Mucosa of descending colon (tissue), 3 donors: ENCODE measurements at regions not wholly inside any gene's neighbourhood (a gene's known extent, or its start where the extent isn't known, plus 50 kb on each side); places are given as distances from the start of the nearest gene placed in this dataset.

Experiments used
- ATAC-seq: fragments of 200-7000 bp; cut with Tn5 transposase; one replicate; pipeline ENCODE4 v1.9.1; 2020; ENCODE audit warnings: mild to moderate bottlenecking, moderate library complexity
- DNase-seq, 3 donors: peaks; one replicate each; pipeline ENCODE4 v3.0.0-alpha.2; 2020
- H3K36me3 ChIP-seq: fragments of 200-600 bp; one replicate; pipeline ENCODE4 v1.8.0; 2021; ENCODE audit warnings: low read depth, mild to moderate bottlenecking
- H3K4me1 ChIP-seq: fragments of 200-600 bp; one replicate; pipeline ENCODE4 v1.8.0; 2021; ENCODE audit warnings: low read depth, mild to moderate bottlenecking
- H3K4me3 ChIP-seq: fragments of 200-600 bp; one replicate; pipeline ENCODE4 v1.8.0; 2021; ENCODE audit warnings: mild to moderate bottlenecking
- H3K9me3 ChIP-seq: fragments of 200-600 bp; one replicate; pipeline ENCODE4 v1.8.0; 2021; ENCODE audit warnings: mild to moderate bottlenecking
- CTCF ChIP-seq: fragments of 200-600 bp; IDR thresholded peaks from one replicate; pipeline ENCODE4 v1.8.0; 2022; ENCODE audit warnings: antibody characterized with exemption, mild to moderate bottlenecking
- intact Hi-C, 2 donors: fragments of 100-400 bp; cut with DNase I in 1 of 2; cut with micrococcal nuclease in 1 of 2; formaldehyde crosslinking; loops; one replicate each; pipeline versions ENCODE4 v1.11.0 to v1.11.1; 2022; cut with DNase I, micrococcal nuclease
- donor health status: DM: no; HTN: no; CAD: no; lungs with moderate emphysema.
- donor health status: DM: no; HTN: no; CAD: no.
- donor health status: DM: no; HTN: yes; CAD: no.

- no peak for ATAC-seq
- no peak for TF ChIP-seq CTCF
Observed at GRCh38 chr2:75870651-75871137, 160.0 kb upstream of the GCFC2 start.

GRCh38 chr2:75870133-75870532 is 159.4 kb upstream of the GCFC2 start:
- no peaks in the 10 kb centered on the region for H3K36me3 ChIP-seq
- intact Hi-C loops, result no loop called here
- no peak for TF ChIP-seq CTCF
- H3K4me3 ChIP-seq, result no peak overlapping the region
- ATAC-seq, result no peak
- H3K9me3 ChIP-seq, result no peaks in the 10 kb centered on the region
- no peaks in the 10 kb centered on the region for H3K4me1 ChIP-seq
- no peak for DNase-seq

More at GRCh38 chr2:75870651-75871137, 160.0 kb upstream of the GCFC2 start:
- Histone ChIP-seq H3K4me3 (no peak overlapping the region), H3K9me3 (no peaks in the 10 kb centered on the region), H3K36me3 (no peaks in the 10 kb centered on the region), H3K4me1 (no peaks in the 10 kb centered on the region)
- no peak for DNase-seq
- intact Hi-C loops, result no loop called here

- Histone ChIP-seq H3K36me3 (no peaks in the 10 kb centered on the region), H3K9me3 (no peaks in the 10 kb centered on the region), H3K4me1 (no peaks in the 10 kb centered on the region), H3K4me3 (no peak overlapping the region)
- no peak for TF ChIP-seq CTCF
- intact Hi-C loops, result no loop called here
- DNase-seq, result no peak
- ATAC-seq, result no peak
Observed at GRCh38 chr2:75865702-75866101, 155.0 kb upstream of the GCFC2 start.

DNA sequence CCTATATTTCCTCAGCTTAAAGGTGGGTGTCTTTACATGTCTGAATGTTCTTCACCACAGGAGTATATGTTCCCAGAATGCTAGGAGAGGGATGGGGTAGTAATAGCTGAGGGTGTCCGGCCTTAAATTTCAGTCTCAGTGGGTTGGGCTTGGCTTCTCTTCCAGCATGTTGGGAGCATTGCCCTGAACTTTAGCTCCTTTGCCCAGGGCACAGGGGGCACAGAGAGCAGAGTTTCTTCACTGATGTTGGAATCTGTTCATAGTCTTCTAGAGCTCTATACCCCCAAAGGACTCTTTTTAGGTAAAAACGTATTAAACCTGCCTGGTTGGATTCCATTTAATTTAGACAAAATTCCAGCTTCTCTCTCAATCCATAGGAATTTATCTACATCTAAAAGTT is 154.4 kb upstream of the GCFC2 start:
- Histone ChIP-seq H3K9me3 (no peaks in the 10 kb centered on the region), H3K36me3 (no peaks in the 10 kb centered on the region), H3K4me3 (no peak overlapping the region), H3K4me1 (no peaks in the 10 kb centered on the region)
- no peak for TF ChIP-seq CTCF
- no peak for DNase-seq
- no peak for ATAC-seq
- intact Hi-C loops, result no loop called here

- DNase-seq, result no peak
- no peak for ATAC-seq
- intact Hi-C loops, result no loop called here
- H3K36me3 ChIP-seq, result no peaks in the 10 kb centered on the region
- no peaks in the 10 kb centered on the region for H3K4me1 ChIP-seq
- H3K9me3 ChIP-seq, result no peaks in the 10 kb centered on the region
- no peak overlapping the region for H3K4me3 ChIP-seq
- TF ChIP-seq CTCF, result no peak
Observed at GRCh38 chr2:75862547-75862946, 151.8 kb upstream of the GCFC2 start.

DNA sequence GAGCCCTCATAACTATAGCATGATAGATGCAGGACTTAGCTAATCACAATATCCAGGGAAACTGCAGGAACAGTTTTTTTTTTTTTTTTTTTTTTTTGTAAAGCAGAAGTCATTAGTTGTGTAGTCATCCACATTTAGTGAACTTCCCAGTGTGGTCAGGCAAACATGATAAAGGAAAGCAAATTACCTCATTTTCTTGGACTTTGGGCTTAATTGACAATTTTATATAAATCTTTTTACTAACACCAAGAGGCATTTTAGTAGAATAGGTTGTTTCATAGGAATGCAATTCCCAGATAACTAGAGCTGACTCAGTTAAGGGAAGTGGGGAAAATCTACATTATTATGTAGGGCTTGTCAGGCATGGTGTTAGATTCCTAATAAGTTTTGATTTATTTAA is 142.7 kb upstream of the GCFC2 start:
- H3K4me1 ChIP-seq, result no peaks in the 10 kb centered on the region
- DNase-seq (no peak), ATAC-seq (no peak)
- intact Hi-C loops, result no loop called here
- no peaks in the 10 kb centered on the region for H3K9me3 ChIP-seq
- no peak overlapping the region for H3K4me3 ChIP-seq
- no peaks in the 10 kb centered on the region for H3K36me3 ChIP-seq
- TF ChIP-seq CTCF, result no peak
